GM23338 (cell line): ENCODE measurements at regions not wholly inside any gene's neighbourhood (a gene's known extent, or its start where the extent isn't known, plus 50 kb on each side); places are given as distances from the start of the nearest gene placed in this dataset.
"Not testable (repeated sequence)": the region's sequence is repeated elsewhere in the genome, so short reads cannot be mapped to it uniquely, and the experiment has no call there.

Experiments used
- CREB1 ChIP-seq: fragments of 250-450 bp; sonication (Bioruptor Pico); IDR thresholded peaks from 2 replicates; pipeline ENCODE4 v1.5.0; 2020; ENCODE audit warnings: low read depth, mild to moderate bottlenecking, moderate library complexity
- CTCF ChIP-seq, 2 experiments: fragments of 200-600 bp in 1 of 2; sonication (generic) in 1 of 2; conservative IDR thresholded peaks; 2 replicates each; pipeline versions ENCODE4 v1.5.1 to v1.6.1; 2016 to 2017; ENCODE audit warnings: antibody characterized with exemption in 2 of 2, low read depth in 2 of 2, mild to moderate bottlenecking in 2 of 2, moderate library complexity in 1 of 2
- ETS1 ChIP-seq: IDR thresholded peaks from 2 replicates; pipeline ENCODE4 v1.6.1; 2016; ENCODE audit warnings: antibody characterized with exemption
- EZH2 ChIP-seq: fragments of 200-600 bp; sonication (generic); IDR thresholded peaks from one replicate; pipeline ENCODE4 v1.8.0; 2017; ENCODE audit warnings: antibody characterized with exemption, mild to moderate bottlenecking, low read depth; ENCODE audit not compliant: unreplicated experiment
- EZH2phosphoT487 ChIP-seq: fragments of 200-600 bp; sonication (generic); IDR thresholded peaks from one replicate; pipeline ENCODE4 v1.8.1; 2018; ENCODE audit warnings: antibody characterized with exemption; ENCODE audit not compliant: unreplicated experiment
- JUNB ChIP-seq: IDR thresholded peaks from one replicate; pipeline ENCODE4 v1.6.1; 2016; ENCODE audit warnings: antibody characterized with exemption; ENCODE audit not compliant: unreplicated experiment
- NANOG ChIP-seq: IDR thresholded peaks from 2 replicates; pipeline ENCODE4 v1.6.1; 2016; ENCODE audit warnings: antibody characterized with exemption, borderline replicate concordance
- POLR2AphosphoS5 ChIP-seq: IDR thresholded peaks from 2 replicates; pipeline ENCODE4 v1.6.1; 2016; ENCODE audit warnings: antibody characterized with exemption, low read depth
- REST ChIP-seq: IDR thresholded peaks from one replicate; pipeline ENCODE4 v1.6.1; 2018; ENCODE audit warnings: antibody characterized with exemption; ENCODE audit not compliant: unreplicated experiment
- STAT1 ChIP-seq: IDR thresholded peaks from one replicate; pipeline ENCODE4 v1.6.1; 2016; ENCODE audit warnings: antibody characterized with exemption; ENCODE audit not compliant: unreplicated experiment
- ZNF114 ChIP-seq: fragments of 250-450 bp; sonication (Bioruptor Pico); IDR thresholded peaks from 2 replicates; pipeline ENCODE4 v1.5.0; 2020; ENCODE audit warnings: mild to moderate bottlenecking, moderate library complexity
- ZNF331 ChIP-seq: fragments of 250-450 bp; sonication (Bioruptor Pico); IDR thresholded peaks from 2 replicates; pipeline ENCODE4 v1.5.0; 2020; ENCODE audit warnings: low read depth, mild to moderate bottlenecking, moderate library complexity

GRCh38 chr21:5121849-5122248 lies 5399.5 kb upstream of the TPTE start:
- TF ChIP-seq CTCF (conservative IDR thresholded peaks at IDR 0.05; ENCODE audit: low read depth in 2 of 2); POLR2AphosphoS5; CREB1 (CRISPR knock-in tag); REST; STAT1; EZH2; JUNB; ETS1; EZH2phosphoT487; ZNF331 (CRISPR knock-in tag); NANOG; ZNF114 (CRISPR knock-in tag): not testable (repeated sequence)
